ENCODE measurements at regions not wholly inside any gene's neighbourhood (a gene's known extent, or its start where the extent isn't known, plus 50 kb on each side); places are given as distances from the start of the nearest gene placed in this dataset.

DNA sequence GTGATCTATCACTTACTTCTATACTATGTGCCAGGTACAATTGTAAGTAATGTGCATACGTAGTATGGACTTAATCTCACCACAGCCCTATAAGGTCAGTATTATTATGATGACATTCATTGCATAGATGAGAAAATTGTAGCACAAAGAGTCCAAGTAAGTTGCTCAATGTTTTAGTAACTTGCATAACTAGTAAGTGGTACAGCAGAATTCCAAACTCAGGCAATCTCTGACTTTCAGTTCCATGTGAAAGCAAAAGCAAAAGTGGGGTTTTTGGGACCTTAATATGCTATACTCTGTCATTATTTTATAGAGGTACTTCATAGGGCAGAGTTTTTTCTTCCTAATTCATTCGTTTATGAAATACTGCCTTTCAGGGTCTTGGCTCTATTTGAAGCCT is 188.8 kb upstream of the VEGFC start:
- TF ChIP-seq, protein P1, sequence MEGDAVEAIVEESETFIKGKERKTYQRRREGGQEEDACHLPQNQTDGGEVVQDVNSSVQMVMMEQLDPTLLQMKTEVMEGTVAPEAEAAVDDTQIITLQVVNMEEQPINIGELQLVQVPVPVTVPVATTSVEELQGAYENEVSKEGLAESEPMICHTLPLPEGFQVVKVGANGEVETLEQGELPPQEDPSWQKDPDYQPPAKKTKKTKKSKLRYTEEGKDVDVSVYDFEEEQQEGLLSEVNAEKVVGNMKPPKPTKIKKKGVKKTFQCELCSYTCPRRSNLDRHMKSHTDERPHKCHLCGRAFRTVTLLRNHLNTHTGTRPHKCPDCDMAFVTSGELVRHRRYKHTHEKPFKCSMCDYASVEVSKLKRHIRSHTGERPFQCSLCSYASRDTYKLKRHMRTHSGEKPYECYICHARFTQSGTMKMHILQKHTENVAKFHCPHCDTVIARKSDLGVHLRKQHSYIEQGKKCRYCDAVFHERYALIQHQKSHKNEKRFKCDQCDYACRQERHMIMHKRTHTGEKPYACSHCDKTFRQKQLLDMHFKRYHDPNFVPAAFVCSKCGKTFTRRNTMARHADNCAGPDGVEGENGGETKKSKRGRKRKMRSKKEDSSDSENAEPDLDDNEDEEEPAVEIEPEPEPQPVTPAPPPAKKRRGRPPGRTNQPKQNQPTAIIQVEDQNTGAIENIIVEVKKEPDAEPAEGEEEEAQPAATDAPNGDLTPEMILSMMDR (IDR thresholded peaks at IDR 0.05; ENCODE audit: insufficient read depth, low read length, missing control alignments), result no peak
- no peak overlapping the region for H3K4me3 ChIP-seq (ENCODE audit: low read depth, low read length)
- POLR2A ChIA-PET, result no interaction called here
- CTCF ChIA-PET, result no interaction called here
- peak; percentile 37 for DNase-seq (ENCODE audit: low read depth, low spot score)

DNA sequence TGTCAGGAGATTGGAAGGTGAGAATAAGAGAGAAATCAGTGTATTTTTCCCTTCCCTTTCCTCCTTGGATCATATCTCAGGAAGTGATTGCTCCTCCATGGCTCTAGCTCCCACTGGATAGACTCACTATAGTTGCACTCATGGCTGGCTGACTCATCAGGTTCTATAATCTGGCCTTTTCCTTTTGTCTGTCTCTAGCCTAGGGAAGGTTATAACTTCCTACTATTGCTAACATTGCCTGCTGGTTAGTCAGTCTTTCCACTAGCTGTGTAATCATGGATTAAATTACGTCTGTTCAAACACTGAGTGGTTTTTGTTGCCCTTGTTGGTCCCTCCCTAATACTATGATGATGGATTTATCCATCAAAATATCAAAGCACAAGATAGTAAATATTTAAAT is 195.5 kb upstream of the VEGFC start:
- ChIA-PET POLR2A (interaction anchor here (0.6 kb wide), 1 partner anchor 40 kb away, joined by 3 read pairs; no protein-coding TSS in a partner anchor), CTCF (no interaction called here)
- H3K4me3 ChIP-seq (ENCODE audit: low read depth, low read length), result no peak overlapping the region
- TF ChIP-seq, protein P1 (IDR thresholded peaks at IDR 0.05; ENCODE audit: insufficient read depth, low read length, missing control alignments), result no peak
- DNase-seq (ENCODE audit: low read depth, low spot score), result peak; percentile 79

DNA sequence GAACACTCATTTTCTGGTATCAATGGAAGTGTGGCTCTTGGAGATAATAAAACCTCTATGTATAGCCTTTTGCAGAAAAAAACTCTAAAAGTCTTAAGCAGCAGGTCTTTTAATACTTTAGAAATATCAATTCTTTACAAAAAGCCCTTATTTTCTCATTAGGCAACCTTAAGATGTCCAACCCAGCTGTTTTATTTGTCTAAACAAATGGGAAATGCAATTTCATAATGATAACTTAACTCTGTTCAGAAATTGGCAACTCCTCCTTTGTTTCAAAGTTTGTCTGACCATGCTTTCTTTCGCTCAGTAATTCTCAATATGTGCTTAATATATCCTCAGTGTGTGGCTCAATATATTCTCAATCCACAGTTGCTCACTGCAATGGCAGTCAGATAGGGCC is 196.5 kb upstream of the VEGFC start:
- no peak for DNase-seq (ENCODE audit: low read depth, low spot score)
- POLR2A ChIA-PET, result no interaction called here
- TF ChIP-seq, protein P1 (IDR thresholded peaks at IDR 0.05; ENCODE audit: insufficient read depth, low read length, missing control alignments), result no peak
- CTCF ChIA-PET, result no interaction called here
- no peak overlapping the region for H3K4me3 ChIP-seq (ENCODE audit: low read depth, low read length)

DNA sequence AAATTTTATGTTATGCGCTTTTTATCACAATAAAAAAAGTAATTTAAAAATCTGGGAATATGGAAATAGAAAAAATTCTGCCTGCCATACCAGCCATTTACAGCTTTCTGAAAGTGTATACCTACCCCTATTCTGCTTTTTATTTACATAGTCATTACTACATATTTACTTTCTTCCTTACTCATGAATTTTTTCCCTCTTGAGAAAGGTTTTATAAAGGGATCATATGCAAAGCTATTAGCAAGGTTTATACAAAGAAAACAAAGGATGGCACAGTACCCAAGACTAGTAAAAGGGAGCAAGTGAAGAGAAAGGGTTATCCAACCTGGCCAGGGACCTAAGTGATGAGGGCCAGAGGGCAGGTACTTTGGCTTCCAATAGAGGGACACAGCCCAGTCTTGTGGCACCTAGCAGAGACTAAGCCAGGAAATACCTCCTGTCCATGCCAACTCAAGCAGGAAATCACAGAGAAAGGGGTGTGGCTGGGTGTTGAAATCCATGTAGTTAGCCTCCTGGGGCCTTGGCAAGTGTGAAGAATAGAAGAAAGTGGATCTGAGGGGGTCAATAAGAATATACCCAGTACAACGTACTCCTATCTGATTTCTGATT is 207.3 kb upstream of the VEGFC start:
- ChIA-PET POLR2A (no interaction called here), CTCF (no interaction called here)

DNA sequence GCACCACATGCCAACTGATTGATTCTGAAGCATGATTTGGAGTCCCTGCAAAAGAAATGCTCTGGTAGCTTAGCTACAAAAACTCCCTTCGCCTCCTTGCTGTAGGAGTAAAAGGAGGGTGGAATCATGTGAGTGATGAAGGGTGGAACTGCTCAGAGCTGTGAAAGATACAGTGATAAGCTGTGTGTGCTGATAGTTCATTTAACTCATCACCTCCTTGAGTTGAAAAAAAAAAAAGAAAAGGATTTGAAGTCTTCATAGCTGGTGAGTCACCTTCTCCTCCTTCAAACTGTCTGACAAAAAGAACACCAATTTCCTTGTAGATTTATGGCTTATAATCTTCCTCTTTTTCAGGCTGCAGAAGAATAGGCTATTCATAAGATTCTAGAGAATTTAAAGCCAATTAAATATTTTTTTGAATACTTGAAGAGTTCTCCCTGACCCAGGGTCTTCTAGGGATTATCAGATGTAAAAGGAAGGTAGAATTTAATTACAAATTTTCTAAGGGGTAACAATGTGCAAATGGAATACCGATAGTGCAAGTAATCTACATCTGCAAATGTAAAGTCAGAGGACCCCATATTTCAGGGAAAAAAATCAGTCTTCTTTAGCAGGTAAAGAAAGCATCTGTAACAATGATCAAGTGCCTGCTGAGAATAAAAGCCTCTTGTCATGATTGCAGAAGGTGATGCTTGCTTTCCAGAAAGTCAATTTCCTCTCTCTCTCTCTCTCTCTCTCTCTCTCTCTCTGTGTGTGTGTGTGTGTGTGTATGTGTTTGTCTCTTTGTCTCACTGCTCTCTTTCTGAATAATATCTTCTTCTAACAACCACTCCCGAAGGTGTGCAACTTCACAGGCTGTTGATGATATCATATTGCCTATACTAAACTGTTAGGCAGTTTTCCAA is 208.8 kb upstream of the VEGFC start:
- no peak for DNase-seq (ENCODE audit: low read depth, low spot score)
- no peak overlapping the region for H3K4me3 ChIP-seq (ENCODE audit: low read depth, low read length)
- TF ChIP-seq, protein P1 (IDR thresholded peaks at IDR 0.05; ENCODE audit: insufficient read depth, low read length, missing control alignments), result no peak
- CTCF ChIA-PET, result interaction anchor here (1.4 kb wide), 1 partner anchor 212 kb away, joined by 3 read pairs; no protein-coding TSS in a partner anchor
- POLR2A ChIA-PET, result interaction anchor here (0.9 kb wide), 1 partner anchor 118 kb away, joined by 3 read pairs; no protein-coding TSS in a partner anchor

More for the DNA sequence above, 207.3 kb upstream of the VEGFC start:
- no peak overlapping the region for H3K4me3 ChIP-seq (ENCODE audit: low read depth, low read length)
- DNase-seq (ENCODE audit: low read depth, low spot score), result no peak
- TF ChIP-seq, protein P1 (IDR thresholded peaks at IDR 0.05; ENCODE audit: insufficient read depth, low read length, missing control alignments), result no peak

DNA sequence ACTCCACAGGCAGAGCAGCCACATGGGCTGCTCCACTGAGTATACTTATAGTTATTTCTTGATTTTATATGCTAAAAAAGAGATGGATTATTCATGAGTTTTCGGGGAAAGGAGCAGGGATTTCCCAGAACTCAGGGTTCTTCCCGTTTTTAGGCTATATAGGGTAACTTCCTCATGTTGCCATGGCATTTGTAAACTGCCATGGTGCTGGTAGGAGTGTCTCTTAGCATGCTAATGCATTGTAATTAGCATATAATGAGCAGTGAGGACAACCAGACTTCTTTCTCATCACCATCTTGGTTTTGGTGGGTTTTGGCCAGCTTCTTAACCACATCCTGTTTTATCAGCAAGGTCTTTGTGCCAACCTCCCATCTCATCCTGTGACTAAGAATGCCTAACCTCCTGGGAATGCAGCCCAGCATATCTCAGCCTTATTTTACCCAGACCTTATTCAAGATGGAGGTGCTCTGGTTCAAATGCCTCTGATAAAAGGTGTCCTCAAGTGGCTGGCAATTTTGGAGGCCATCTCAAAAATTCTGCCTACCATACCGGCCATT is 213.0 kb upstream of the VEGFC start:
- POLR2A ChIA-PET, result no interaction called here

More for the DNA sequence above, 213.0 kb upstream of the VEGFC start:
- TF ChIP-seq, protein P1 (IDR thresholded peaks at IDR 0.05; ENCODE audit: insufficient read depth, low read length, missing control alignments), result no peak
- H3K4me3 ChIP-seq (ENCODE audit: low read depth, low read length), result no peak overlapping the region
- peak; percentile 47 for DNase-seq (ENCODE audit: low read depth, low spot score)
- CTCF ChIA-PET, result interaction anchor here (1.5 kb wide), 1 partner anchor 9 kb away, joined by 4 read pairs; no protein-coding TSS in a partner anchor
